ENCODE measurements at regions not wholly inside any gene's neighbourhood (a gene's known extent, or its start where the extent isn't known, plus 50 kb on each side); places are given as distances from the start of the nearest gene placed in this dataset.

DNA sequence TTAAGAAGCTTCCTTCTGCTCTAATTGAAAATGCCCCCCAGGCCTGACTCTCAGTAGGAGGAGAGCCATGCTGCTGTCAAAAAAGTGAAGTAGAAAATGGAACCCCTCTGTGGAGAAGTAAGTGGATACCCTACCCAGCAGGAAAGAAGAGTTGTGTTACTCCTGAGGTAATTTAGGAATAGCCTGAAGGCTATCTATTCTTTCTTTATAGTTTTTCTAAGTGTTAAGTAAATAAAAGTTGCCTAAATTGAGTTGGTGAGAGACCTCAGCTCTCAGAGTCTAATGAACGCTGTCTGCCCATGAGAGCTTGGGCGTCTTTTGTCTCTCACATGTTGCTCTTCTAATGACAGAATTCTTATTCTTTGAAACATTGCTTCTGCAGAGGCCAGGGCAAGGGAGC, 116.2 kb downstream of the NSUN3 start:
- no peaks in the 10 kb centered on the region for H3K27me3 ChIP-seq (ENCODE audit: control insufficient read depth in 2 of 2, insufficient read depth in 2 of 2, low read length in 2 of 2)
- H3K4me1 ChIP-seq (ENCODE audit: control insufficient read depth in 1 of 2, insufficient read depth in 2 of 2, low read length in 2 of 2): no peaks in the 10 kb centered on the region
- H3K79me2 ChIP-seq (ENCODE audit: insufficient read depth, low read length): no peaks in the 10 kb centered on the region
- intact Hi-C loops (cut with micrococcal nuclease): no loop called here
- DNase-seq: no peak
- Mint-ChIP-seq H3K36me3 (no peaks in the 10 kb centered on the region), H3K27ac (no peak overlapping the region), H3K4me3 (no peak overlapping the region), H3K27me3 (ENCODE audit: low read depth in 3 of 3) (no peaks in the 10 kb centered on the region), H3K9me3 (peaks cover 0 to 3% (median 0%) of the 10 kb centered on the region in 7 donors), H3K4me1 (no peaks in the 10 kb centered on the region)
- H3K4me2 ChIP-seq (replicated peaks; ENCODE audit: extremely low read depth, low read length, poor library complexity, severe bottlenecking): no peak overlapping the region
- no peak overlapping the region for H2AFZ ChIP-seq (ENCODE audit: insufficient read depth, low read depth, low read length, poor library complexity, severe bottlenecking)
- no peak overlapping the region for H3K27ac ChIP-seq (ENCODE audit: low read depth in 1 of 2, low read length in 2 of 2)
- H3K9ac ChIP-seq (ENCODE audit: insufficient read depth, low read length, poor library complexity, severe bottlenecking): no peak overlapping the region
- H3K36me3 ChIP-seq (replicated peaks in 1 of 2; ENCODE audit: control insufficient read depth in 1 of 2, insufficient read depth in 2 of 2, low read length in 2 of 2): no peaks in the 10 kb centered on the region
- no peaks in the 10 kb centered on the region for H4K20me1 ChIP-seq (ENCODE audit: insufficient read depth, low read length)
- H3K4me3 ChIP-seq (replicated peaks in 1 of 3; ENCODE audit: low read depth in 2 of 3, low read length in 3 of 3): no peak overlapping the region
- H3K9me3 ChIP-seq (replicated peaks in 1 of 2; ENCODE audit: control insufficient read depth in 1 of 2, insufficient read depth in 1 of 2, low read length in 2 of 2): no peaks in the 10 kb centered on the region
- TF ChIP-seq, protein P1, sequence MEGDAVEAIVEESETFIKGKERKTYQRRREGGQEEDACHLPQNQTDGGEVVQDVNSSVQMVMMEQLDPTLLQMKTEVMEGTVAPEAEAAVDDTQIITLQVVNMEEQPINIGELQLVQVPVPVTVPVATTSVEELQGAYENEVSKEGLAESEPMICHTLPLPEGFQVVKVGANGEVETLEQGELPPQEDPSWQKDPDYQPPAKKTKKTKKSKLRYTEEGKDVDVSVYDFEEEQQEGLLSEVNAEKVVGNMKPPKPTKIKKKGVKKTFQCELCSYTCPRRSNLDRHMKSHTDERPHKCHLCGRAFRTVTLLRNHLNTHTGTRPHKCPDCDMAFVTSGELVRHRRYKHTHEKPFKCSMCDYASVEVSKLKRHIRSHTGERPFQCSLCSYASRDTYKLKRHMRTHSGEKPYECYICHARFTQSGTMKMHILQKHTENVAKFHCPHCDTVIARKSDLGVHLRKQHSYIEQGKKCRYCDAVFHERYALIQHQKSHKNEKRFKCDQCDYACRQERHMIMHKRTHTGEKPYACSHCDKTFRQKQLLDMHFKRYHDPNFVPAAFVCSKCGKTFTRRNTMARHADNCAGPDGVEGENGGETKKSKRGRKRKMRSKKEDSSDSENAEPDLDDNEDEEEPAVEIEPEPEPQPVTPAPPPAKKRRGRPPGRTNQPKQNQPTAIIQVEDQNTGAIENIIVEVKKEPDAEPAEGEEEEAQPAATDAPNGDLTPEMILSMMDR (IDR thresholded peaks at IDR 0.05): no peak
- 100% methylated on average over 2 of the region's 2 CpGs for WGBS (ENCODE audit: insufficient coverage)

DNA sequence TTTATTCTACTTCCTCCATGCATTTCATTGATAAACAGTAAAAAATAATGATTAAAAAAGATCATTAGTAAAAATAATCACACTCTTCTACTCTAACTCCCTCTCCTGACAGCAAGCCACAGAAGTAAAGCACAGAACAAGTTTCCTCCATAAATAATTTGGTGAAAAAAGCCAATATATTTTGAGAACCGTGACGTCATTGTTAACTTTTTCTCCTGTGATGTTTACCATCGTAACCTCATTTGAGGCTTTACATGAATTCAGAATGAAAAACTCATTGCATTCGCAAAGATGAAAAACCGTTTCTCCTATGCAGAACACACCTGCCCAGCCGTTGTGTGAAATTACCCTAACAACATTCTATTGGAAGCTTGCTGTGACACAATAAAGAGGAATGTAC, 120.7 kb downstream of the NSUN3 start:
- peaks cover 0 to 5% (median 0%) of the 10 kb centered on the region in 7 donors for H3K9me3 Mint-ChIP-seq
- DNase-seq: no peak
- H3K79me2 ChIP-seq (ENCODE audit: insufficient read depth, low read length): no peaks in the 10 kb centered on the region
- no peaks in the 10 kb centered on the region for H3K4me1 Mint-ChIP-seq
- WGBS (ENCODE audit: insufficient coverage): 96% methylated on average over 6 of the region's 6 CpGs
- H3K27me3 ChIP-seq (ENCODE audit: control insufficient read depth in 2 of 2, insufficient read depth in 2 of 2, low read length in 2 of 2): no peaks in the 10 kb centered on the region
- H3K27ac Mint-ChIP-seq: no peak overlapping the region
- H3K27me3 Mint-ChIP-seq (ENCODE audit: low read depth in 3 of 3): no peaks in the 10 kb centered on the region
- H3K4me3 ChIP-seq (replicated peaks in 1 of 3; ENCODE audit: low read depth in 2 of 3, low read length in 3 of 3): no peak overlapping the region
- H3K4me1 ChIP-seq (ENCODE audit: control insufficient read depth in 1 of 2, insufficient read depth in 2 of 2, low read length in 2 of 2): no peaks in the 10 kb centered on the region
- H3K36me3 Mint-ChIP-seq: no peaks in the 10 kb centered on the region
- H3K27ac ChIP-seq (ENCODE audit: low read depth in 1 of 2, low read length in 2 of 2): no peak overlapping the region
- intact Hi-C loops (cut with micrococcal nuclease): no loop called here
- no peak overlapping the region for H3K4me3 Mint-ChIP-seq
- H3K4me2 ChIP-seq (replicated peaks; ENCODE audit: extremely low read depth, low read length, poor library complexity, severe bottlenecking): no peak overlapping the region
- TF ChIP-seq, protein P1 (IDR thresholded peaks at IDR 0.05): no peak
- no peak overlapping the region for H2AFZ ChIP-seq (ENCODE audit: insufficient read depth, low read depth, low read length, poor library complexity, severe bottlenecking)
- H3K9me3 ChIP-seq (replicated peaks in 1 of 2; ENCODE audit: control insufficient read depth in 1 of 2, insufficient read depth in 1 of 2, low read length in 2 of 2): no peaks in the 10 kb centered on the region
- no peaks in the 10 kb centered on the region for H3K36me3 ChIP-seq (replicated peaks in 1 of 2; ENCODE audit: control insufficient read depth in 1 of 2, insufficient read depth in 2 of 2, low read length in 2 of 2)
- H3K9ac ChIP-seq (ENCODE audit: insufficient read depth, low read length, poor library complexity, severe bottlenecking): no peak overlapping the region
- no peaks in the 10 kb centered on the region for H4K20me1 ChIP-seq (ENCODE audit: insufficient read depth, low read length)

Data from CD14-positive monocyte (primary cell).